ENCODE measurements at regions not wholly inside any gene's neighbourhood (a gene's known extent, or its start where the extent isn't known, plus 50 kb on each side); places are given as distances from the start of the nearest gene placed in this dataset.

- H3K27ac Mint-ChIP-seq = no peak overlapping the region
- H3K36me3 ChIP-seq (replicated peaks in 1 of 2; ENCODE audit: control insufficient read depth in 1 of 2, insufficient read depth in 2 of 2, low read length in 2 of 2) = no peaks in the 10 kb centered on the region
- intact Hi-C loops (cut with micrococcal nuclease) = no loop called here
- no peaks in the 10 kb centered on the region for H3K4me1 ChIP-seq (ENCODE audit: control insufficient read depth in 1 of 2, insufficient read depth in 2 of 2, low read length in 2 of 2)
- H2AFZ ChIP-seq (ENCODE audit: insufficient read depth, low read depth, low read length, poor library complexity, severe bottlenecking) = no peak overlapping the region
- no peaks in the 10 kb centered on the region for H3K79me2 ChIP-seq (ENCODE audit: insufficient read depth, low read length)
- no peak for DNase-seq
- H4K20me1 ChIP-seq (ENCODE audit: insufficient read depth, low read length) = no peaks in the 10 kb centered on the region
- 82% methylated on average over 1 of the region's 2 CpGs for WGBS (ENCODE audit: insufficient coverage)
- peaks cover 0 to 2% of the 10 kb centered on the region in 2 donors for H3K36me3 Mint-ChIP-seq
- no peak overlapping the region for H3K4me2 ChIP-seq (replicated peaks; ENCODE audit: extremely low read depth, low read length, poor library complexity, severe bottlenecking)
- H3K4me3 Mint-ChIP-seq = no peak overlapping the region
- H3K9me3 ChIP-seq (replicated peaks in 1 of 2; ENCODE audit: control insufficient read depth in 1 of 2, insufficient read depth in 1 of 2, low read length in 2 of 2) = peaks cover 0 to 9% of the 10 kb centered on the region in 2 donors
- H3K27me3 ChIP-seq (ENCODE audit: control insufficient read depth in 2 of 2, insufficient read depth in 2 of 2, low read length in 2 of 2) = no peaks in the 10 kb centered on the region
- no peak overlapping the region for H3K9ac ChIP-seq (ENCODE audit: insufficient read depth, low read length, poor library complexity, severe bottlenecking)
- H3K4me3 ChIP-seq (replicated peaks in 1 of 3; ENCODE audit: low read depth in 2 of 3, low read length in 3 of 3) = no peak overlapping the region
- peaks cover 0 to 4% (median 4%) of the 10 kb centered on the region in 3 donors for H3K27me3 Mint-ChIP-seq (ENCODE audit: low read depth in 3 of 3)
- H3K9me3 Mint-ChIP-seq = peaks cover 6 to 17% (median 12%) of the 10 kb centered on the region in 7 donors
- no peak for TF ChIP-seq CTCF (IDR thresholded peaks at IDR 0.05)
- H3K4me1 Mint-ChIP-seq = no peaks in the 10 kb centered on the region
- no peak overlapping the region for H3K27ac ChIP-seq (ENCODE audit: low read depth in 1 of 2, low read length in 2 of 2)
Observed at GRCh38 chr14:51805541-51805940, 54.9 kb upstream of the GNG2 start.

DNA sequence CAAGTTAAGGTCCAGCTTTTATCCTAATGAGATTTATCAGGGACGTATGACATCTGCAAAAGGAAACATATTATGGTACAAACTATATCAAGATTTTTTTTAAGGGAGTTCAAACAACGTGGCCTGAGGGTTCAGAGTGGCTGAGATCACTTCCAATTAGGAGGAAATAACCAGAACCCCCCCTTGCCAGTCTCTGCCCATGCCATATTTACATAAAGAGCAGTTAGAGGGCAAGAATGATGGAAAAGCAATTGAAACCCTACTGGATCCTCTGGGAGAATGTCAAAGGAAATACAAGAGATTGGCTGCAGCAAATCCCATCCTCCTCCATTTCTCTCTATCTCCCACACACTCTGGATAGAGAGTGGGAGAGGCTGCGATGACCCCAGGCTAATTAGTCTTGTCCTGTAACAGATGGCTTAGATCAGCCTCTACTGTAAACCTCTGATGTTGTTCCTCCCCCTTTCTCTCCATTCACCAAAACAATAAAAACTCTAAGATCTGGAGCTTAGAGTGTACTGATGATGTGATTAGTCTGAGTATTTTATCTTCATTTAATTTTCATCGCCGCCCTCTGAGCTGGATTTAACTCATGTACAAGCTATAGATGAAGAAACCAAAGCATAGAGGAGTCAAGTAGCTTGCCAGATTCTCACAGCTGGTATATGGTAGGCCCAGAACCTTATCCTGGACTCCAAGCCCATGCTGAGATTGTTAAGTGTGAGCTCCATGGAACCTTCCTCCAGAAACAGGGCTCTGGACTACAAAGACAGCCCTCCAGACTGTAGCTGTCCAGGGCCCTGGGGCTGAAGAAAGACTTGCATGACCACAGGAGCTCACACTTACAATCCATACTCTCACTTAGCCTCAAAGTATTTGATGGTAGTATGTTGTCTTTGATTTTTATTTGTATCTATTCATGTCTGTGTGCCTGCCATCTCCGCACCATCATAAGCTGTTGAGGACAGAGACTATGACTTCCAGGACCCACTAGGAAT is 54.1 kb upstream of the GNG2 start:
- no peak for TF ChIP-seq CTCF (IDR thresholded peaks at IDR 0.05)
- H3K4me1 Mint-ChIP-seq = no peaks in the 10 kb centered on the region
- intact Hi-C loops (cut with micrococcal nuclease) = no loop called here
- H3K36me3 Mint-ChIP-seq = peaks cover 0 to 2% of the 10 kb centered on the region in 2 donors
- WGBS (ENCODE audit: insufficient coverage) = no CpG with 5 or more reads among the region's 6 CpGs
- no peak overlapping the region for H3K9ac ChIP-seq (ENCODE audit: insufficient read depth, low read length, poor library complexity, severe bottlenecking)
- H3K4me2 ChIP-seq (replicated peaks; ENCODE audit: extremely low read depth, low read length, poor library complexity, severe bottlenecking) = no peak overlapping the region
- peaks cover 0 to 9% of the 10 kb centered on the region in 2 donors for H3K9me3 ChIP-seq (replicated peaks in 1 of 2; ENCODE audit: control insufficient read depth in 1 of 2, insufficient read depth in 1 of 2, low read length in 2 of 2)
- H3K79me2 ChIP-seq (ENCODE audit: insufficient read depth, low read length) = no peaks in the 10 kb centered on the region
- H3K9me3 Mint-ChIP-seq = peaks cover 6 to 17% (median 12%) of the 10 kb centered on the region in 7 donors
- no peaks in the 10 kb centered on the region for H4K20me1 ChIP-seq (ENCODE audit: insufficient read depth, low read length)
- DNase-seq = no peak
- H3K27me3 ChIP-seq (ENCODE audit: control insufficient read depth in 2 of 2, insufficient read depth in 2 of 2, low read length in 2 of 2) = no peaks in the 10 kb centered on the region
- H3K36me3 ChIP-seq (replicated peaks in 1 of 2; ENCODE audit: control insufficient read depth in 1 of 2, insufficient read depth in 2 of 2, low read length in 2 of 2) = no peaks in the 10 kb centered on the region
- H3K27ac ChIP-seq (ENCODE audit: low read depth in 1 of 2, low read length in 2 of 2) = no peak overlapping the region
- H3K4me3 Mint-ChIP-seq = no peak overlapping the region
- H3K4me3 ChIP-seq (replicated peaks in 1 of 3; ENCODE audit: low read depth in 2 of 3, low read length in 3 of 3) = no peak overlapping the region
- H3K4me1 ChIP-seq (ENCODE audit: control insufficient read depth in 1 of 2, insufficient read depth in 2 of 2, low read length in 2 of 2) = no peaks in the 10 kb centered on the region
- H2AFZ ChIP-seq (ENCODE audit: insufficient read depth, low read depth, low read length, poor library complexity, severe bottlenecking) = no peak overlapping the region
- no peak overlapping the region for H3K27ac Mint-ChIP-seq
- peaks cover 0 to 7% (median 4%) of the 10 kb centered on the region in 3 donors for H3K27me3 Mint-ChIP-seq (ENCODE audit: low read depth in 3 of 3)
